Stromal cell of bone marrow (primary cell): ENCODE measurements at regions not wholly inside any gene's neighbourhood (a gene's known extent, or its start where the extent isn't known, plus 50 kb on each side); places are given as distances from the start of the nearest gene placed in this dataset.

Experiments
- DNase-seq: peaks from one replicate; pipeline ENCODE4 v3.0.0-alpha.2; 2012; ENCODE audit warnings: low read depth

GRCh38 chr11:128036556-128037093 lies 550.7 kb downstream of the ETS1 start:
- DNase-seq: no peak

DNA sequence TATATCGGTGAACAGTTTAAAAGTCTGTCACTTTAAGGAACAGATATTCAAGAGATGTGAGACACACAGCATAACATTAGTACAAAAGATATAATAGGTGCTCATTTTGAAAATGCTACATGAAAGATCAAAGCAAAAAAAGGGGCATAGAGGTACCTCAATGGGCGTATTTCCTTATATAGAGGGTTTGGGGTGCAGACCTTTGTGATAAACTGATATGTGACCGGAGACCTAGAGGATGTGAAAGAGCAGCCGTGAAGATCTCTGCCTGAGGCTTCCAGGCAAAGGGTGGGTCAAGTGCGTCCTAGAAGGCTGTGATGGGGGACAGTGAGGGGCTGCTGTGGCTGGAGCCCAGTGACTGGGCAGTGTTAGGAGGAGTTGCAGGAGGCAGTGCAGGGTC lies 551.4 kb downstream of the ETS1 start:
- DNase-seq: no peak

GRCh38 chr11:128031538-128032134 lies 555.7 kb downstream of the ETS1 start:
- DNase-seq: peak; percentile 54

DNA sequence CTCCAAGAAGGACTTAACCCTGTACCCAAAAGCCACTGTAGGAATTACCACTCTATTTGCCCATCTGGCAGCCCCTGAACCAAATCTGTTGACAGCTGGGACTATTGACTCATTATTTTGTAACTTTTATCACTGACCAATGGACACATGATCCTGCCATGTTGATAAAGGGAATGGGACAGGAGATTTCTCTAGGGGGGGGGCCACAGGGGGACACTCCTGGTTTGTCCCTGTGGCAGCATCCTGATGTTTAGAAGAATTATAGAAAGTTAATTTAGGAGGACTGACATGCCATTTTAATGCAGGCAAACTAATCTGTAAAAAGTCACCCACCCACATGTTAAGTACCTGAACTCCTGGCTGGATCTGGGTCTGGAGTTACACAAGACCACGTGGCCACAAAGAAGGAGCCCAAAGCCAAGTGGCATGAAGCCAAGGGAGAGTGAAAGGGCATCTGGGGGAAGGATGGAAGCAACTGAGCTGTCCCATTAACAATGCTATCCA lies 558.1 kb downstream of the ETS1 start:
- DNase-seq: no peak

- peak; percentile 91 for DNase-seq
Observed at GRCh38 chr11:128026596-128026995, 560.8 kb downstream of the ETS1 start.

DNA sequence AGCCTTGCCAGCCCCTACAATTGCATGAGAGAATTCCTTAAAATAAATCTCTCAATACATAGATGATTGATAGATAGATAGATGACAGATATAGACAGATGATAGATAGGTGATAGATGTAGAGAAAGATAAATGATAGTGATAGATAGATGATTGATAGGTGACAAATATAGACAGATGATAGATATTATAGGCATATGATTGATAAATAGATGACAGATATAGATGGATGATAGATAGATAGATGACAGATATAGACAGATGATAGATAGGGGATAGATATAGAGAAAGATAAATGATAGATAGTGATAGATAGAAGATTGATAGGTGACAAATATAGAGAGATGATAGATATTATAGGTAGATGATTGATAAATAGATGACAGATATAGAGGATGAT lies 564.6 kb downstream of the ETS1 start:
- no peak for DNase-seq

- peak; percentile 41 for DNase-seq
Observed at GRCh38 chr11:128022007-128022368, 565.4 kb downstream of the ETS1 start.

GRCh38 chr11:128021349-128022006 lies 565.9 kb downstream of the ETS1 start:
- DNase-seq: no peak

DNA sequence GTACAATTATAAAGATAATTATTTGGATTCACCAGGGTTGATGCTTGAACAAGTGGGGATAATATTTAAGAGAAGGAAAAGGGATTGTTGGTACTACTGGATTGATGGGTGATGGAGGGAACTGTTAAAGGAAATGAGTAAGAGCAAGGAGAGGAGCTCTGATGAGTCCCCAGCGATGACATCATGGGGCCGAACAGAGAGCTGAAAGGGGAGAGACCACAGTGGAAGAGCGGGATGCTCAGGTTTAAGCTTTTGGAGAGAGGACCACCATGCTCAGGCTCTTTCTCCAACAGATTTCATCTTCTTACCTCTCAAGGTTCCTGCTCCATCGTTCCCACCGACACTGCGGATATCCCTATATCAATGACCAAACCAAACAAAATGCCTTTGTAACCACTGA lies 568.7 kb downstream of the ETS1 start:
- DNase-seq: no peak

GRCh38 chr11:128005562-128005961 lies 581.8 kb downstream of the ETS1 start:
- no peak for DNase-seq

DNA sequence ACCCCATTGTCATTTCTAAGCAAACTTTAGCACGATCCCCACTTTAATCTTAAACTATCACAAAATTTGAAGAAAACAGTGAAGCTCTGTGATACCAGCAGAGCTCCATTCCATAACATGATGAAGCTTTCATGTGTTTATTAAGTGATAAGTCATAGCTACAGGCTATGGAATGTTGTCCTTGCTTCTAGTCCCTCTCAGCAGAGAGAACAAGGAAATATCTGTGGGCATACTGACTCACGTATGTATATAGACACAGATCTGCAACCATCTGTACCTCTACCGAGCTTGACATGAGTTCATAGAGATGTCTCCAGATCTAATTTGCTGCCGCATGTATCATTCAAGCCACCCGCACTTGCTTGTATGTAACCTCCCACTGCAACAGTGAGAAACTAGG lies 588.9 kb downstream of the ETS1 start:
- DNase-seq: no peak

GRCh38 chr11:127997594-127997993 lies 589.8 kb downstream of the ETS1 start:
- no peak for DNase-seq

DNA sequence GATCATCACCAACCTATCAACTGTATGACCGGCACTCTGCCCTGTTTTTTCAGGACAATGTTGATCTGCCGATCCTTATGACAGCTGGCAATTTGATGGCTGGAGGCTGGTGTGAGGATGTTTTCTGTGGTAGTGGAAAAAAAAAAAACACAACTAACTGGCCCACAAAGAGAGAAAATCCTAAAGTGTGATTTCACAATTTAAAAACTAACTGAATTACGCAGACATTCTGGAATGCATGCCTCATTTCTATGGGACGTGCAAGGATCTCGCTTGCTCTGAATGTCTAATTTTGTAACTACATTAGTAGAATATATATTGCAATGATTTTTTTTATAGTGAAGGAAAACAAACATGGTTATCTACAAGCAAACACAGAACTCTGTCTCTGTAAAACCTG lies 590.5 kb downstream of the ETS1 start:
- DNase-seq: no peak

- no peak for DNase-seq
Observed at GRCh38 chr11:127995921-127996320, 591.4 kb downstream of the ETS1 start.

- DNase-seq: peak; percentile 13
Observed at GRCh38 chr11:127994736-127995135, 592.6 kb downstream of the ETS1 start.

DNA sequence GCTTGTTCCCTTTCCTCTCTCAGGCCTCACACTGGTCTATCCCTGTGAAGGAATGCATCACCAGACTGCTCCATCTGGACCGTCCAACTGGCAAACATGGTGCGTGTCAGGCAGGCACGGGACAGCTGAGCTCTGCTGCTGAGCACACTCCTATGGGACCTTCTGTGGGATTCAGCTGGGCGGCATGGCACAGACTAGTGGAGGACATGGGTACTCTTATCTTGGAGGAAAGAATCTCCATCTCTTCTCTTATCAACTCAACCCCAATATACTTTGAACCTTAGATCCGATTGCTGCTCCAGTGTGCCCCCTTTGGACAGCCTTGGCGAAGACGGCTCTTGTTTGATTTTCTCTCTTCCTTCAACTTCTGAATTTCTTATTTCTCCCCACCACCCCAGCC lies 593.6 kb downstream of the ETS1 start:
- no peak for DNase-seq

DNA sequence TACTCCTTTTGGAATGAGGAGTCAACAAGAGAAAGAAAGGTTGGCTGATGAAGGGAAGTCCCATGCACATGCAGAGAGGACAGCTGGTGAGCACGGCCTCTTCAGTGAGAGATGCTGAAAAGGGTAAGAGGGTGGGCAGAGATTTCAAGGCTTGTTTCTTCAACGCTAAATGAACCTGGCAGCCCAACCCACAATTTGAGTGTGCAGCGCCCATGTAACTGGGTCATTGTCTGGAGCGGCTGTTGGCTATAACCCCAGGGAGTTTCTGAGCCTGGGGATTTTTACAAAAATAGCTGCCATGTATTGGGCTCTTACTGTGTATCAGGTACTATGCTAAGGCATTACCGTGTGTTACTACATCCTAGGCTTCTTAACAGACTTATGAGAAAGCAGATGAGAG lies 594.1 kb downstream of the ETS1 start:
- DNase-seq: no peak

DNA sequence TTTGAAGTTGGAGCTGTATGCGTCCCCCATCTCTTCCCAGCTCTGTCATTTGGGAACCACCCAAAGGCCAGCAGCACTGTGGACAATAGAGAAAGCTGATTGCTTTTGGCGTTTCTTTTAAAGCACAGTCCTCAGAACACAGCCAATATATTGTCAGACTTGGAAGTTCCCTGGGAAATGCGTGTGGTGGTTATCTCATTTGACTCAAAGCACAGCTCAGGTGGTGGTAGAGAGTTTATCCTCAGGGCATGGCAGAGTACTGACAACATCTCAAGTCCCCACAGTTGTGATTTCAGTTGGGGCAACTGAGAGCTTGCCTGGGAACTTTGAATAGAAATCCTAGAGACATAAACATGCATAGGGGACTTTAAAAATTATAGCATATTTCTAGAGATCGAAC lies 601.3 kb downstream of the ETS1 start:
- DNase-seq: no peak

DNA sequence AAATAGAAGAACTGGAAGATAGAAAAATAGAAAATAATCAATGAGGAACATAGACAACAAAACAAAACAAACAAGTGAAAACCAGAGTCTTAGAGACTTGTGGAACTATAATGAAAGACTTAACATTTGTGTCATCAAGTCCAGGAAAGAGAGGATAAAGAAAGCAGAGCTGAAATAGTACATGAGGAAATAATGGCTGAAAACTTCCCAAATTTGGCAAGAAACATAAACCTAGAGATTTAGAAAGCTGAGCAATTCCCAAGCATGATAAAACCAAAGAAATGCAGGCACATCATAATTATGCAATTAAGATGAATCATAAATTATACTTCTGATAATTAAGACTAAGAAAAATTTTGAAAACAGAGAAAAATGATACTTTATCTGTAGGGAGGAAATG lies 614.5 kb downstream of the ETS1 start:
- no peak for DNase-seq

DNA sequence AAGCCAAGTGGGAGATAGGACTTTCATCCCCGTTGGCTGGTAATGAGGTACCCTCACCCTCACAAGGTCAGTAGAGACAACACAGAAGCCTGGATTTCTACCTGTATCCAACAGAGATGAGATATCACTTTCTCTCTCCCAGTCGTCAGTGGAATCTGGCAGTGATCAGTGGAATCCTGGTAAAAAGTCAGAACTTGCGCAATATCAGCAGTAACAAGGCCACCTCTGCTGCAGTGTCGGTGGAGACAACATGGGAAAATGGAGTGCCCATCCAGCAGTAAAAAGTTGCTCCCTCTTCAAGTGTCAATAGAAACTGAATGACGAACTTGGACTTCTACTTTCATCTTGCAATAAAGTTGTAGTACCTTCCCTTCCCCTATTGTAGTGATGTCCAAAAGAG lies 615.9 kb downstream of the ETS1 start:
- no peak for DNase-seq

DNA sequence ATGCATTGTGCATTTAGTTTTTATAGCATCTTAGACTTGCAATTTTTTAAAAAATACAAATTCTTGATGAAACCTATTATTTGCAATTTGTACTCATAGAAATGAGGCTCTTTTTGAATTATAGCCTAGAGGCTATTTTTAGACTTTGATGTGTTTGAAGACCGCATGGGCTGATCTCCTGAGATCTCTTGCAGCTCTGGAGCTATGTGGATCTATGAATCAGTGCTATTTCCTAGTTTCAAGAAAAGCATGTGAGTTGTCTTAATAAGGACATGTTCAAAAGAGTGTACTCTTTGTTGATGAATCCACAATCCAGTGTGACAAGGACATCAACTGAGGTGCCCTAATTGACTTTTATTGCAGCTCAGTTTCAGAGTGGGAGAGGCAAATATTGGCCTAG lies 620.5 kb downstream of the ETS1 start:
- DNase-seq: peak; percentile 26

- peak; percentile 20 for DNase-seq
Observed at GRCh38 chr11:127965939-127966668, 621.3 kb downstream of the ETS1 start.

GRCh38 chr11:127962416-127962815 lies 624.9 kb downstream of the ETS1 start:
- no peak for DNase-seq
